Stomach (tissue), 8 donors: ENCODE measurements at regions not wholly inside any gene's neighbourhood (a gene's known extent, or its start where the extent isn't known, plus 50 kb on each side); places are given as distances from the start of the nearest gene placed in this dataset.

ENCODE experiments used
- DNase-seq, 2 donors: peaks; one replicate each; pipeline versions ENCODE4 v3.0.0 to v3.0.0-alpha.2; 2013 to 2019
- H3K27ac ChIP-seq, 5 donors: fragments of 200-600 bp in 4 of 5; sonication (generic) in 4 of 5; one replicate each; pipeline ENCODE4 v1.5.1; 2013 to 2019; ENCODE audit warnings: mild to moderate bottlenecking in 1 of 5, moderate library complexity in 1 of 5
- H3K27me3 ChIP-seq, 3 donors: fragments of 200-600 bp; sonication (generic); one replicate each; pipeline ENCODE4 v1.5.1; 2017 to 2019; ENCODE audit warnings: mixed run types in 1 of 3
- H3K36me3 ChIP-seq, 4 donors: fragments of 200-600 bp; sonication (generic); 1 replicate in 3 of 4; 2 replicates in 1 of 4; pipeline ENCODE4 v1.5.1; 2016 to 2019
- H3K4me1 ChIP-seq, 4 donors: fragments of 200-600 bp; sonication (generic); one replicate each; pipeline ENCODE4 v1.5.1; 2016 to 2019
- H3K4me3 ChIP-seq, 4 donors: fragments of 200-600 bp; sonication (generic) in 3 of 4; one replicate each; pipeline ENCODE4 v1.5.1; 2016 to 2019; ENCODE audit warnings: mild to moderate bottlenecking in 1 of 4
- H3K9me3 ChIP-seq, 4 donors: fragments of 200-600 bp; sonication (generic); one replicate each; pipeline ENCODE4 v1.5.1; 2016 to 2019
- EP300 ChIP-seq: sonication (generic); formaldehyde crosslinking; IDR thresholded peaks from one replicate; pipeline ENCODE4 v1.6.1; 2017; ENCODE audit warnings: antibody characterized with exemption
- POLR2A ChIP-seq, 4 donors: fragments of 450-650 bp; IDR thresholded peaks; one replicate each; pipeline ENCODE4 v1.6.1; 2016; ENCODE audit warnings: antibody characterized with exemption in 4 of 4, control low read depth in 2 of 4, mild to moderate bottlenecking in 1 of 4, moderate library complexity in 1 of 4
- POLR2AphosphoS5 ChIP-seq, 3 donors: sonication (generic); formaldehyde crosslinking; IDR thresholded peaks; one replicate each; pipeline ENCODE4 v1.6.1; 2016; ENCODE audit warnings: antibody characterized with exemption in 3 of 3
- WGBS, 5 donors: extraction: QIAGEN DNeasy Blood & Tissue Kit in 3 of 5; methylation state at CpG; one replicate each; pipeline versions ENCODE4 v1.1.5 to v1.1.7; 2013 to 2018; 5-methylcytosine and 5-hydroxymethylcytosine counted together
- intact Hi-C: fragments of 100-400 bp; cut with DNase I; formaldehyde crosslinking; loops from one replicate; pipeline ENCODE4 v1.15.1; 2023; ENCODE audit warnings: low total_unique reads
- TF ChIP-seq, protein P1 (sequence below), 7 experiments: fragments of 450-650 bp in 4 of 7; fragments of 200-600 bp in 3 of 7; sonication (generic) in 3 of 7; IDR thresholded peaks; one replicate each; pipeline ENCODE4 v1.5.1; 2016 to 2019; ENCODE audit warnings: antibody characterized with exemption in 7 of 7, control low read depth in 2 of 7, mild to moderate bottlenecking in 1 of 7
- donor health status: healthy with polysubstance abuse.
- donor health status: Bipolar disorder and iron deficiency.
- donor health status: healthy.

DNA sequence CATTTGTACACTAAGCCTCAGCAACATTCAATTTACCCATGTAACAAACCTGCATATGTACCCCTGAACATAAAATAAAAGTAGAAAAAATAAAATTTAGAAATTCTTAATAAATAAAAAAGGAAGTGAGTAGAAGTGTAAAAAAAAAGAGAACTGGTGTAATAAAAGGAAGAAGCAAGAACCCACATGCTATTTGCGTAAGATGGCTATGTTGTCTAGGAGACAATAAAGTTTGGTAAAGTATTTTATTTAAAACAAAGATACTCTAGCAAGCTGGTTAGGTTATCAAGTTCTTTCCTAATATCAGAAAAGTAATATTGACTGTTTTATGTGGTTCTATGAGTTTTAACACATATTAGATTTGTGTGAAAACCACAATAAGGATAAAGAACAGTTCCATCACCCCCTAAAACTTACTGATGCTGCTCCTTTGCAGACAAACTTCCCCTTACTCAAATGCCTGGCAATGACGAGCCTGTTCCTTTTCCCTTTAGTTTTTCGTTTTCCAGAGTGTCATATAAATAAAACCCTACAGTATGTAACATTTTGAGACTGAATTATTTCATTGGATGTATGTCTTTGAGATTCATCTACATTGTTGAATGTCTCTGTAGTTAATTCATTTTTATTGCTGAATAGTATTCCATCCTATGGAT lies 98.9 kb downstream of the TNFSF13B start:
- no peak overlapping the region for H3K27ac ChIP-seq
- H3K4me1 ChIP-seq: no peaks in the 10 kb centered on the region
- H3K9me3 ChIP-seq: no peaks in the 10 kb centered on the region
- WGBS, 5 donors: 69 to 77% (median 74%) methylated on average over 3 of the region's 3 CpGs
- intact Hi-C loops: no loop called here
- no peaks in the 10 kb centered on the region for H3K27me3 ChIP-seq
- no peak for DNase-seq
- H3K36me3 ChIP-seq: no peaks in the 10 kb centered on the region
- no peak overlapping the region for H3K4me3 ChIP-seq
- TF ChIP-seq POLR2AphosphoS5 (IDR thresholded peaks at IDR 0.05) (no peak), EP300 (no peak), POLR2A (IDR thresholded peaks at IDR 0.05) (no peak)
- TF ChIP-seq, protein P1, sequence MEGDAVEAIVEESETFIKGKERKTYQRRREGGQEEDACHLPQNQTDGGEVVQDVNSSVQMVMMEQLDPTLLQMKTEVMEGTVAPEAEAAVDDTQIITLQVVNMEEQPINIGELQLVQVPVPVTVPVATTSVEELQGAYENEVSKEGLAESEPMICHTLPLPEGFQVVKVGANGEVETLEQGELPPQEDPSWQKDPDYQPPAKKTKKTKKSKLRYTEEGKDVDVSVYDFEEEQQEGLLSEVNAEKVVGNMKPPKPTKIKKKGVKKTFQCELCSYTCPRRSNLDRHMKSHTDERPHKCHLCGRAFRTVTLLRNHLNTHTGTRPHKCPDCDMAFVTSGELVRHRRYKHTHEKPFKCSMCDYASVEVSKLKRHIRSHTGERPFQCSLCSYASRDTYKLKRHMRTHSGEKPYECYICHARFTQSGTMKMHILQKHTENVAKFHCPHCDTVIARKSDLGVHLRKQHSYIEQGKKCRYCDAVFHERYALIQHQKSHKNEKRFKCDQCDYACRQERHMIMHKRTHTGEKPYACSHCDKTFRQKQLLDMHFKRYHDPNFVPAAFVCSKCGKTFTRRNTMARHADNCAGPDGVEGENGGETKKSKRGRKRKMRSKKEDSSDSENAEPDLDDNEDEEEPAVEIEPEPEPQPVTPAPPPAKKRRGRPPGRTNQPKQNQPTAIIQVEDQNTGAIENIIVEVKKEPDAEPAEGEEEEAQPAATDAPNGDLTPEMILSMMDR (IDR thresholded peaks at IDR 0.05): no peak

DNA sequence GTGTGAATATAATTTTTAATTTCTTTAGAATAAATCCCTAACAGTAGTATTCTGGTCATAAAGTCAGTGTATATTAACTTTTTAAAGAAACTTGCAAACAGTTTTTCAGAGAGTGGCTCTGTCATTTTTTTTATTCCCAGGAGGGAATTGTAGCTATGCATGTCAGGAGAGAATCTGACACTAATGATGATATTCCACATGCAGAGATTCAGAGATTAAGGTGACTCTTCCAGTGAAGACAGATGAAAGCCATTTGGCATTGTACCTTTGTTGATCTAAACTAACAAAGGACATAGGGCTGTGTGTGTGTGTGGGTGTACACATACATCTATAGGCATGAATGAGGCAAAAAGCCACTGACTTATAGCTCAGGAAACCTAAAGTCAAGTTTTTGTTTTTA lies 99.9 kb downstream of the TNFSF13B start:
- H3K4me1 ChIP-seq: no peaks in the 10 kb centered on the region
- no peak overlapping the region for H3K27ac ChIP-seq
- no peak overlapping the region for H3K4me3 ChIP-seq
- H3K27me3 ChIP-seq: no peaks in the 10 kb centered on the region
- H3K36me3 ChIP-seq: no peaks in the 10 kb centered on the region
- no peak for TF ChIP-seq POLR2AphosphoS5 (IDR thresholded peaks at IDR 0.05)
- no peak for TF ChIP-seq EP300
- TF ChIP-seq POLR2A (IDR thresholded peaks at IDR 0.05): no peak
- TF ChIP-seq, protein P1 (IDR thresholded peaks at IDR 0.05): no peak
- no peaks in the 10 kb centered on the region for H3K9me3 ChIP-seq
- intact Hi-C loops: no loop called here
- DNase-seq: no peak

DNA sequence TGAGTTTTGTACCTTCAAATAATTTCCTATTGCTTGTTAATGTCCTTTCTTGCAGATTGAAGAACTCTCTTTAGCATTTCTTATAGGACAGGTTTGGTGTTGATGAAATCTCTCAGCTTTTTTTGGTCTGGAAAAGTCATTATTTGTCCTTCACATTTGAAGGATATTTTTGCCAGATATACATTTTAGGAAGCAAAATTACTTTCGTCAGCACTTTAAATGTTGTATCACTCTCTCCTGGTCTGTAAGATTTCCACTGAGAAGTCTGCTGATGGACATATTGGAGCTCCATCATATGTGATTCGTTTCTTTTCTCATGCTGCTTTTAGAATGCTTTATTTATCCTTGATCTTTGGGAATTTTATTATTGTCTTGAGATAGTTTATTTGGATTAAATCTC lies 105.5 kb downstream of the TNFSF13B start:
- Histone ChIP-seq H3K27me3 (no peaks in the 10 kb centered on the region), H3K4me1 (no peaks in the 10 kb centered on the region), H3K4me3 (no peak overlapping the region), H3K36me3 (no peaks in the 10 kb centered on the region), H3K9me3 (peaks cover 0 to 4% (median 0%) of the 10 kb centered on the region in 4 donors), H3K27ac (no peak overlapping the region)
- DNase-seq: no peak
- intact Hi-C loops: no loop called here
- TF ChIP-seq POLR2AphosphoS5 (IDR thresholded peaks at IDR 0.05): no peak
- no peak for TF ChIP-seq EP300
- no peak for TF ChIP-seq POLR2A (IDR thresholded peaks at IDR 0.05)
- TF ChIP-seq, protein P1 (IDR thresholded peaks at IDR 0.05): no peak
- 64 to 72% (median 69%) methylated on average over 2 of the region's 2 CpGs for WGBS, 5 donors

DNA sequence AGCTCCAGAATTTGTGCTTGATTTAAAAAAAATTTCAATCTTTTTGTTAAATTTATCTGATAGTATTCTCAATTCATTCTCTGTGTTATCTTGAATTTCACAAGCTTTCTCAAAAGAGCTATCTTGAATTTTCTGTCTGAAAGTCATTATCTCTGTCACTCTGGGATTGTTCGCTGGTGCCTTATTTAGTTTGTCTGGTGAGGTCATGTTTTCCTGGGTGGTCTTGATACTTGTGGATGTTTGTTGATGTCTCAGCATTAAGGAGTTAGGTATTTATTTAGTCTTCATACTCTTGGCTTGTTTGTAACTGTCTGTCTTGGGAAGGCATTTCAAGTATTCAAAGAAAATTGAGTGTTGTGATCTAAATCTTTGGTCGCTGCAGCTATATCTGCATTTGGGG lies 106.3 kb downstream of the TNFSF13B start:
- H3K27ac ChIP-seq: no peak overlapping the region
- H3K36me3 ChIP-seq: no peaks in the 10 kb centered on the region
- no peaks in the 10 kb centered on the region for H3K4me1 ChIP-seq
- TF ChIP-seq EP300 (no peak), POLR2A (IDR thresholded peaks at IDR 0.05) (no peak), POLR2AphosphoS5 (IDR thresholded peaks at IDR 0.05) (no peak)
- TF ChIP-seq, protein P1 (IDR thresholded peaks at IDR 0.05): no peak
- no peak for DNase-seq
- WGBS, 5 donors: 62 to 76% (median 65%) methylated on average over 2 of the region's 2 CpGs
- H3K4me3 ChIP-seq: no peak overlapping the region
- H3K27me3 ChIP-seq: no peaks in the 10 kb centered on the region
- peaks cover 0 to 5% (median 0%) of the 10 kb centered on the region in 4 donors for H3K9me3 ChIP-seq
- intact Hi-C loops: no loop called here
